ENCODE measurements at regions not wholly inside any gene's neighbourhood (a gene's known extent, or its start where the extent isn't known, plus 50 kb on each side); places are given as distances from the start of the nearest gene placed in this dataset.
"Not testable (repeated sequence)": the region's sequence is repeated elsewhere in the genome, so short reads cannot be mapped to it uniquely, and the experiment has no call there.

DNA sequence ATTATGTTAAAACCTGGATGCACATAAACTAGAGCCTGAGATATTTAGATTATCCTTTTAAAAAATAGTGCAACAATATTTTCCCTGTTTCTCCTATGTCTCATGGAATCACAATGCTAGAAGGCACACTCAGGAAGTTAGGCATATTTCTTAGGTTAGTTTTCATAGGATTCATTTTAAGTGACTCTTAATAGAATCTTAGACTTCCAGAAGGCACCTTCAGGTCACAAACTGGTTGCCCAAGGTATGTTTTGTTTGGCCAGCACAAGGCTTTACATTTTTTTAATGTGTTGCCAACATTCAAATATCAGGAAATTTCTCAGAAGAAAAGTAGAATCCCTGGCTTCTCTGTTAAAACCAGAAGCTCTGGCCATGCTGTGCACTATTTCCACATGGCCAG is 129.3 kb downstream of the LNPK start:
- no peak for DNase-seq (ENCODE audit: low read depth in 4 of 4, low spot score in 1 of 4)

DNA sequence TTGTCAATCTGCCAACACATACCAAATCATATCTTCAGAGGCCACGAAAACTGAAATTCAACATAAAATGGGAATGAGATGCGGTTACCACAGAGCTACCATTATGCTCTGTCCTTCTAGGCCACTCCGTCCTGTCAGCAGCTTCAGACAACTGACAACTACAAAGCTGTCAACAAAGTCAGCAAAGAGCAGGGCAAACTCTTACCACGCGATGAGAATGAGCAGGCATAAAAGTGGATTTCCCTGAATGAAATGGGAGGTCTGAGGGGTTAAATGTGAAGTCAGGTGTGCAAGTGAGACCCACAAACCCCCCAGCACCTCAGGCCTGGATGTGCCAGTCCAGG is 130.1 kb downstream of the LNPK start:
- DNase-seq (ENCODE audit: low read depth in 4 of 4, low spot score in 1 of 4): no peak

DNA sequence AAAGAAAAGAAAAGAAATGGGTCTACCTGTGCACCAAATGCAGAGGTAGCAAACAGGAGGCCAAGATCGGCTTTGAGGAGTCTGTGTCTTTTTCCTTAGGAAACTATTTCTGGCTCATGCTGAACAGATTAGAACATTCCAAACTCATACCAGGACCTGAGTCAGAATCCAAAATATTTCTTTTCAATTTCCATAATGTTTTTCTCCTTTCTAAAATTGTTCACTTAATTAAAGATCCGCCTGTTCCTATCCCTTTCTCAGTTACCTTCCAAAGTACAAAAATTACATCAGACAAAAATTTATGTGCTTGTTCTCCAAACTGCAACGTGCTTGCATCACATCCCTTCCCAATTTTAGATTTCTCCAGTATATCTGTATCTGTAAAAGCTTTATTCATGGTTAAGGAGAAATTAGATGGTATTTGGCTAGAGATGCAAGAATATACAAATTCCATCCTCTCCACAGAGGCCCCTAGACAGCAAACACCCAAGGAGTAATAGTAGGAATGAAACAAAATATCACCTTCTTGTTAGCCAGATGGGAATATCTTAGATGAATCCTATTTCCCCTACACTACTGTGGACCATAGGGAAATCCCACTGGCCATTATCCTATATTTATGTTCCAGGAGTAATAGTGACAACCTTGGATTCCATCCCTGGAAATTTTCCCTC is 130.6 kb downstream of the LNPK start:
- no peak for DNase-seq (ENCODE audit: low read depth in 4 of 4, low spot score in 1 of 4)

DNA sequence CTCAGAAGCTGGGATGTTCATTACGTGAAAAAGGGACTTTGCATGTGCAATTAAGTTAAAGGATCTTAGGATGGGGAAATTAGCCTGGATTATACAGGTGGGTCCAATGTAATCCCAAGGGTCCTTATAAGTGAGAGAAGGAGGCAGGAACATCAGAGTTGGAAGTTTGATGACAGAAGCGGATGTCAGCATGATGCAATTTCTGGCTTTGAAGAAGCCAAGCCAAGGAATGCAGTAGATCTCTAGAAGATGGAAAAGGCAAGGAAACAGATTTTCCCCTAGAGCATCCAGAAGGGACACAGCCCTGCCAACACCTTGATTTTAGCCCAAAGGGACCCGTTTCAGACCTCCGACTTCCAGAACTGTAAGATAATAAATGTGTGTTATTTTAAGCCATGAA is 136.4 kb downstream of the LNPK start:
- no peak for DNase-seq (ENCODE audit: low read depth in 4 of 4, low spot score in 1 of 4)

DNA sequence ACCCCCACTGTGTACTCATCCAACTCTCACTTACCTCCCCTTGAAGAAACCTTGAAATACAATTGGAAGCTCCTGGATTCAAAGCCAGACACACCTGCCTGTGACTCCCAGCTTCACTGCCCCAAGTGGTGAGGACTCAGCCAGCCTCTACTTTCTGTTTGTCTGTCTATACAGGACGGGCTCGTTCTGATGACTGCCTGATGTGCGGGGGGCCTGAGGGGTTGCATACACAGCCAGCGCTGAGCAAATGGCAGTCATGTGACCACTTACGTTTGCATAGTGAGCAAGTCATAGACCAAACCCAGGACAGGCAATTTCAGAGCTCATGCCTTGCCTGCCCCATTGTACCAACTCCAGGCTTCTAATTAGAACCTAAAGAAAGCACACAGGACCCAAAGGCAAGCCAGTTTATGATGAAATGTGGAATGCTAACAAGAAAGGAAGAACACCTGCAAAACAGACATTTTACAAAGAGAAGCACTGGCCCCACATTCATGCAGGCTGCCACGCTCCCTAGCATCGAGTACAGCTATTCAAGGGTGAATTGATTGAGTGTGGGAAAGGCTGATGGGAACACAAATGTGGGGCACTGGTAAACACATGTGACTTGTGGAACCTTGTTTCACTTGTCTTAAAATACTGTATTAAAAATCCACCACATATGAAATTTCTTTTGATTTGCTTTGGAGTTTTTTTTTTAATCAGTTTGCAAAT is 137.8 kb downstream of the LNPK start:
- no peak for DNase-seq (ENCODE audit: low read depth in 4 of 4, low spot score in 1 of 4)

DNA sequence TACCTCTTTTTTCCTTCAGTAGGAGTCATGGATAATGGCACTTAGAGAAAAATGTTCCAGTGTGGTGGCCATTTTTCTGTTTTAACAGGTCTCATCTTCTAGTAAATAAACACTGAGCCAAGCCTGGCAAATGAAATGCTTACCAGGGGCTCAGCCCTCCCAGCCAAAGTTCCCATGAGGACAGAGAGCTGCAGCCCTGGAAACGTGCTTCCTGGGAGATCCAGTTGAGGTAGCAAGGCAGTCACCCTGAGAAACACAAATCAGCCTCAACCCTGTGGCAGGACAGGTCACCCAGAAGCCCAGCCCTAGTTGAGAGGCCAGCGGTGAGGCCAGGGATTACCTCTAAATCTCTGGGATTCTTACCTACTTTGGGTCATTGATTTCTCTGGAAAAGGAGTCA is 140.1 kb downstream of the LNPK start:
- DNase-seq (ENCODE audit: low read depth in 4 of 4, low spot score in 1 of 4): no peak

DNA sequence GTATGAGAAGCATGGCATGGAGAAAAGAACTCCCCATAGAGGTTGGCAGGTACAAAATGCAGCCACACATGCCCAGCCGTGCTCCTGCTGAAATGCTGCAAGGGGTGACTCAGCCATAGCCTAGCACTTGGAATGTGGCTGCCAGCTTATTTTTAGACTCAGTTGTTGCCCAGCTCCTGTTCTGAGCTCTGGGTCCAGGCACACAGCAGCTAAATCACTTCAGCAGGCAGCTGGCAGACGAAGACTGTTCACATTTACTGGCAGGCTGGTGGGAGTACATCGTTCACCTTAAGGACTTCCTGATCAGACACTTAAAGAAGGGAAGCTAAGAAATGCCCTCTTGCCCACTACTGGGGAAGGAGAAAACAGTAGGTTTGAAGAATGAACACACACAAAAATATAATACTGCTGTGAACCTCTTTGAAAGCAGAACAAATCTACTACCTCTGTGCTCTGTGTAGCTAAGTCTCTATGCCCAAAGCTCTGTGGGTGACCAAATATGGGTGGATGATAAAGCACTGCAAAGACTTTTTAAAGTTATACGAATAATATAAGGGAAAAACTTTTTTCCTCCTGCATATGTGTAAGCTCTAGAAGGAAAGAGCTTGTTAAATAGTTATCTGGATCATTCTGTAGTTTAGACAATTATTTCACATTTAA is 146.1 kb downstream of the LNPK start:
- DNase-seq (ENCODE audit: low read depth in 4 of 4, low spot score in 1 of 4): no peak

DNA sequence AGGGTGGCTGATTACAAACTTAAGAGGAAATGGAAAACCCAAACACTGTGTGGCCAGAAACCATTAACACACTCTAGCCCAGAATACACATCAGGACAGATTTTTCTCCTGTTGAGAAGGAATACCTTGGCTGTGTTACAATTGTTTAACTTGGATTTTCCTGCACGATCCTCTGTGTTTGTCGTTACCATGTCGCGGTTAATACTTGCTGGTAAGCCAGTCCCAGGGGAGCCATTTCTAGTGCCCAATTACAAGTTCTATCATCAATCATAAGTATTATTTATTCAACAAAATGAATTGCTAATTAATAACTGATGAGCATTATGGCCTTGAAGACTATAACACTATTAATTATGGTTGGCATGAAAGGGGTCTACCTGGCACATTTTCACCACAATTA is 146.8 kb downstream of the LNPK start:
- no peak for DNase-seq (ENCODE audit: low read depth in 4 of 4, low spot score in 1 of 4)

DNA sequence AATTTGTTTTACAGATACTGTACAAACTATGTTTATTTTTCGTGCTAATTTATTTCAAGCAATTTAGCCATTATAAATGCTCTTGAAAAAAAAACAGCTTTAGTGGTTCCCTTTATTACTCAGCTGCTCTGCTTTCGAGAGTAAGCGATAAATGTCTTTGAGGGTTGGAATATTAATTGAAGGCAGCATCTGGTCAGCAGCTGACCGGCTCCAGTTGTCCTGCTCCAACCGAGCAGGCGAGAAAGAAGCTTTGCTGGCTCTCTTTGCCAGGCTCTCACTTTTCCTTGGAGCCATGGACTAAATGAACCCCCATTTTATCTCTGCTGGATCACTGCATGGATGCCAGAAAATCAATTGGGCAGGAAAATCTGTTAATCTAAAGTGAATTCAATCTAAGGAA is 147.4 kb downstream of the LNPK start:
- DNase-seq (ENCODE audit: low read depth in 4 of 4, low spot score in 1 of 4): no peak

DNA sequence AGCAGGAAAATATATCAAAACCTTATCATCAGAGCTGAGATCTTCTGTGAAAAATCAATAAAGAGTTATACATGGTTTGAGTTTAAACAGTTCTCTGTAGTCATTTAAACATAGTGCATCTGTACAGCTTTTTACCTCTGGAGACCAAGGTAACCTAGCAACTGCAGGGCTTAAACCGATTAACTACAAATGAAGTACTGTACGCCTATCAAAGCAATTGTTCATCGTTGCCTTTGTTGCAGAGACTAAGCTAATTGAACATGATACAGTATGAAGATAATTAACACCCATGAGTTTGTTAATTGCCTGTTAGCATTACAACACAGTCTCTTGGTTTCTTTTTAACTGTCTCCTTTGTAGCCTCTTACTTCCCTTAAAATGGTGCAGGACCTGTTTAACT is 147.9 kb downstream of the LNPK start:
- DNase-seq (ENCODE audit: low read depth in 4 of 4, low spot score in 1 of 4): no peak

DNA sequence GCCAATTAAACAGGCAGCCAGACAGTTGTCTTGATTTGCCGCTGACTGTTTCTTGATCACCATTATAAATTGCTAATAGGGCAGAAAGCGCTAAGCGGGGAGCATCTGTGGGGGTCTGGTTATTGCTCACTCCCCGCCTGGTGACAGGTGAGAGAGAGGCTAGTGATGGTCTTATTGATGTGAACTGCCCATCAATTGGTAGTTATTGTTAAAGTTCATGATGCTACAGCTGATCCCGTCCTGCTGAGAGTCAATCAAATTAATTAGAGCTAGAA is 148.5 kb downstream of the LNPK start:
- DNase-seq (ENCODE audit: low read depth in 4 of 4, low spot score in 1 of 4): no peak

DNA sequence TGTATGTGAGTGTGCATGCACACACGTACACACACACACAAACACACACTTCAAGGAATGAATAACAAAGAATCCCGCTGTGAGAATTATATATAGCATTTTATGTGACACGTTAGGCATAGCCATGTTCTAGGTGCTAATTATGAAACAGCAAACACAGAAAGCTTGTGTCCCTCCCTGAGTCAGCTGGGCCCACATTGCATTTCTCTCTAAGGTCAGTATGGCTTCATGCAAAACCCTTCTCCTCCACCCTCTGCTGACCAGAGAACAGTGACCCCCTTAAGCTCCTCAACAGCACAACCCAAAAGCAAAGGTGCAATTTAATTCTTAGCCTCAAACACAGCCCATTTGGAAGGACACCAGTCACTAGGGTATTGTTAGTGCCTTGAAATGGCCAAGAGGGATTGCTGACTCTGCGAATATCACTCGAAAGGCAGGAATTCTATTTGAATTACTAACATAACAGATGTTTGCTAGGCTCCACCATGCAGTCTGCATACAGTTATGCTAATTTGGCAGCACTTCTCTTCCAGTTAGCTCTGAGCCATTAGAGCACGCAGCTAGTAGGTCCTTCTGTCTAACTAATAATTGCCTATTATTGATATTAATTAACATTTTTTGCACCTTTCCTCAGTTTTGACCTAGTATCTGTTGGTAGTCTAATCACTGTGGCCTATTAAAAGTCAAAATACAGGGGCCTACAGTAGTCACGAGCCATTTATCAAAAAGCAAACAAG is 149.0 kb downstream of the LNPK start:
- no peak for DNase-seq (ENCODE audit: low read depth in 4 of 4, low spot score in 1 of 4)

DNA sequence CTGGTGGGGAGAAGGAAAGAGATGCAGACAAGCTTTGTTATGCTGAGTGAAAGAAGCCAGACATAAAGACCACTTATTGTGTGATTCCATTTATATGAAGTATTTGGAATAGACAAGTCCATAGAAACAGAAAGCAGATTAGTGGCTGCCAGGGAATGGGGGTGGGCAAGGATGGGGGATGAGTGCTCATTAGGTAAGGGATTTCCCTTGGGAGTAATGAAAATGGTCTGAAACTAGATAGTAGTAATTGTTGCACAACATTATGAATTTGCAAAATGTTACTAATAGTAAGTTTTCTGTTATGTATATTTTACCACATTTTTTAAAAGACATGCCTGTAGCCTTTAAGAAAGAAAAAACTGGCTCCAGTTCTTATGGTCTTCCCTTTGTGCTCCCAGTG is 154.9 kb downstream of the LNPK start:
- DNase-seq (ENCODE audit: low read depth in 4 of 4, low spot score in 1 of 4): no peak

DNA sequence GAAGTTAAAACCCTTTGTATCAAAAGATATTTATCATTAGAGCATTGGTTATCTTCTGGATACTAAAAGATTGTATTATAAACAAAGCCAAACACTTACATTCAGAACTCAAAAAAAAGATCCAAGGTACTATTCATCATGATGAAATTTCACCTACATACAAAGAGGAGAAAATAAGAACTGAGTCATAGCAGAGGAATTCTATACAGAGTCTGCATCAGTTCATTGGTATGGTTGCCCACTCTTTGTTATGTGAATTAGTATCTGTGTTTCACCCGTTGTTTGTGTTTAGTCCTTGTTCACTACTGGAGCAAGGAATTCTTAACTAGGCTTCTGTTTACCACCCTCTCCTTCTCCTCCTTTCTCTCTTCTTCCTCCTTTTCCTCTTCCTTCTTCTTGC is 157.9 kb downstream of the LNPK start:
- no peak for DNase-seq (ENCODE audit: low read depth in 4 of 4, low spot score in 1 of 4)

DNA sequence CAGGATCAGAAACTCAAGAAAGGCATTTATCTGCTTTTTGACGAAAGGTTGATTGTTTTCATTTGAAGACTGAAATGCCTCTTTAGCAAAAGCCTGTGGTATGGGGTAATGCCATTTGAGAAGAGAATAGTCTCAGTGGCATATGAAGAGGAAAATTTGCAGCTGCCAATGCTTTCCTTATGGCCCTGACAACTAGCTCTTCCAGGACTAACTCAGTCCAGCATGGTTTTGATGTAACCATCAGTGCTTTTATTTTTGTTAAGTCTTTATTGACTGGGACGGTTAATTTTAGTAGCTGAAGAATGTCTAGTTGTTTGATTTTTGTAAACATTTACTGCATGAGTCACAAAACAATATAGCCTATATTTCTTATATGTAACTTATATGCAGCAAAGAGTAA is 158.4 kb downstream of the LNPK start:
- no peak for DNase-seq (ENCODE audit: low read depth in 4 of 4, low spot score in 1 of 4)

DNA sequence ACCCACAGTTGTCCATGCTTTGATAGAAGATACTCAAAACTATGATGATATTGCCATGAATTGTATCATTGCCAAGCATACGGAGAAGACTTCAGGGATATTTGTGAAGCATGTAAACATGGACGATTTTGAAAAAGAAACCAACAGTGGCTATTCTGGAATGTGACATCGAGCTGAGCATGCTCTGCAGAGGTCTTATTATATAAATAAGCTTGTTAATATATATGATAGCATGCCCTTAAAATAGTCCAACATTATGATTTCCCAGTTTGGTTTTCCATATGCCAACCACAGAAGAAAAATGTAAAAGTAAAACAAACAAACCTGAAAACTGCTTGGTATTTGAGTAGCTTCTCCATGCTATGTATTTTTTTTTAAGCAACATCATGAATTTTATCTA is 159.1 kb downstream of the LNPK start:
- DNase-seq (ENCODE audit: low read depth in 4 of 4, low spot score in 1 of 4): no peak

DNA sequence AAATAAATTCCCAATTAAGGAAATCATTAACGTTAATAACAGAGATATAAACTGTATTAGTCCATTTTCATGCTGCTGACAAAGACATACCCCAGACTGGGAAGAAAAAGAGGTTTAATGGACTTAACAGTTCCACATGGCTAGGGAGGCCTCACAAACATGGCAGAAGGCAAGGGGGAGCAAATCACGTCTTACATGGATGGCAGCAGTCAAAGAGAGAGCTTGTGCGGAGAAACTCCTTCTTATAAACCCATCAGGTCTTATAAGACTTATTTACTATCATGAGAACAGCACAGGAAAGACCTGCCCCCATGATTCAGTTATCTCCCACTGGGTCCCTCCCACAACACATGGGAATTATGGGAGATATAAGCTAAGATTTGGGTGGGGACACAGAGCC is 161.3 kb downstream of the LNPK start:
- DNase-seq (ENCODE audit: low read depth in 4 of 4, low spot score in 1 of 4): not testable (repeated sequence)

DNA sequence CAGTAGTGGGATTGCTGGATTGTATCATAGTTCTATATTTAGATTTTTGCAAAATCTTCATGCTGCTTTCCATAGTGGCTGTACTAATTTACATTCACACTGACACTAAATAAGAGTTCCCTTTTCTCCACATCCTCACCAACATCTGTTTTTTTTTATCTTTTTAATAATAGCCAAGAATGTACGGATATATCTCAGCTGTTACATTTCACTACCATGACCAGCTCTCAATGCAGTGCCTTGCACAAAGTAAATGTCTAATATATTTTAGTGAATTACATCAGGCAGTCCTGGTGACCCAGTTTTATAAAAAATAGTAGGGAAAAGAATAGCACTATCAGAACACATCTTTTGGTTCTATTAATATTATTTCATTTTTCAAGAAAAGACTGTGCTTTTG is 161.8 kb downstream of the LNPK start:
- no peak for DNase-seq (ENCODE audit: low read depth in 4 of 4, low spot score in 1 of 4)

DNA sequence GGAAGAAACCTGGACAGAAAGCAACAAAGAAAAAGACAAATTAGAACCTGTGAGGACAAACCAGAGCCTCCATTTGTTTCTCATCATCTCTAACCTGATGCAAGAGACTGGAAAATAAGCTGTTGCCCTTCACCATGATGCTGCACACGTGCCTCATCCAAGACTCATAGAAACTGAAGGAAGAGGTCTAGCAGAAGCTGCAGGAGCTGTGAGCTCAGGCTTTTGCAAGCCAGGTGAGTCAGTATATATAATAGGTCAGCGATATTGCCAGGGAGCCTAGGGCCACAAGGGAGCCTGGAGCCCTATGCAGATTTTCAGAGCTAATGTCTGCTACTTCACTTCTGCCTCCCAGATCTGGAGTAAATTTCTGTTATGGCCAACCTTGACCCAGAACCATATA is 163.1 kb downstream of the LNPK start:
- no peak for DNase-seq (ENCODE audit: low read depth in 4 of 4, low spot score in 1 of 4)

DNA sequence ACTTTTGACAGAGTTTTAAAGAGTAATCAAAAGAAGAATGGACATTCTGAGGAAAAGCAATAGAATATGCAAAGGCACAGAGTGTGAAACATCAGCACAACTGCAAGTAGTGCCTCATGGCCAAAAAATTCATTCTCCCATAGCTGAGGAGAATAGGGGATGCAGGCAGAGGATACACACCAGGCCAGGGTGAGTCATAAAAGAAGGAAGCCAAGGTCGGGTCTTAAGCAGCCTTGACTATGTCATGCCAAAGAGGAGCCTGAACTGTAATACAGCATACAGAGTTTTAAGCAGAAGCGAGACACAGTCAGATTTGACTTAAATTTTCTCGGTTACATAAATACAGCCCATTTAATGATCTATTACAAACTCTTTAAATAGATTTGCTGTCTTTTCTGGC is 165.0 kb downstream of the LNPK start:
- no peak for DNase-seq (ENCODE audit: low read depth in 4 of 4, low spot score in 1 of 4)

DNA sequence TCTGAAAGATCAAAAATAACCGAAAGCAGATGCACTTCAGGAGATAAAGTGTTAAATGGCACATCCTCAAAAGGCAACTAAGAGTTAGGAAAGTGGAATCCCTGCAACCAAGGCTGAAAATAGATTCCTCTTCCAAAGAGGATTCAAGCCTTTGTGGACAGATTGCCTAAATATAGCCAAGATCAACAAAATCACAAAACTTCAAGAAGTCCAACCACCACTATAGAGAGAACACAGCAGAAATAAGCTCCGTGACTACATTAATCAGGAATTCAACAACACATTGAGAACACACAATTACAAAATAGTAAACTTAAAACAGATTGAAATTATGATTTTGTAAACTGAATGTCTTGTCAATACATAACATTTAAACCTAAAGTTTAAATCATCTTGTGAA is 165.7 kb downstream of the LNPK start:
- no peak for DNase-seq (ENCODE audit: low read depth in 4 of 4, low spot score in 1 of 4)

DNA sequence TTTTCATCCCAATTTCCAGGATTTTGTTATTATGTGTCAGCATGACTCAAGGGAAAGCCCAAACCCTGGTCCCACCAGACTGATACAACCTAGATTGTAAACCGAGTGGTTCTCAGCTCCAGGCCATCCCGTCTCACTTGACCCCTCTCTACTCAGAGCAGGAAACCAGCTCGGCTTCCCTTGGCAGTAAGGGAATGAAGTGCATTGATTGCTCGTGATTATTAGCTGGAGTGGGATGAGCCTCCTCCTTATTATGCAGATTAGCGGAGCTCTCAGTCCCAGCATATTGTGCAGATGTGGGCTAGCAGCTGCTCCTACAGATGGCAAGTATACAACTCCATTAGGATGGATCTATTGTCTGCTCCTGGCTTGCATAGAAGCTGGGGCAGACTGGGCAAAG is 167.6 kb downstream of the LNPK start:
- no peak for DNase-seq (ENCODE audit: low read depth in 4 of 4, low spot score in 1 of 4)

Data from stimulated activated CD4-positive, alpha-beta T cell treated with anti-CD3 and anti-CD28 coated beads, Interleukin-1b, Interleukin-23, amount 100 ng/mL, for 24 hours (primary cell).